Hematopoietic multipotent progenitor cell treated with erythropoietin and hydrocortisone succinate and interleukin-3 and kit ligand, for 15 days (in vitro differentiated cells): ENCODE measurements at regions not wholly inside any gene's neighbourhood (a gene's known extent, or its start where the extent isn't known, plus 50 kb on each side); places are given as distances from the start of the nearest gene placed in this dataset.
"Not testable (repeated sequence)": the region's sequence is repeated elsewhere in the genome, so short reads cannot be mapped to it uniquely, and the experiment has no call there.

Source experiments
- DNase-seq: peaks from one replicate; pipeline ENCODE4 v3.0.0-alpha.2; 2015; ENCODE audit warnings: low spot score

GRCh38 chr17:18546514-18547398 is 70.2 kb downstream of the LGALS9C start:
- not testable (repeated sequence) for DNase-seq

- DNase-seq = not testable (repeated sequence)
Measured at GRCh38 chr17:18557086-18557485, 80.5 kb downstream of the LGALS9C start.

- not testable (repeated sequence) for DNase-seq
Measured at GRCh38 chr17:18563381-18564098, 80.7 kb downstream of the TBC1D28 start.

GRCh38 chr17:18564099-18564448 is 80.1 kb downstream of the TBC1D28 start:
- DNase-seq = peak; percentile 27

GRCh38 chr17:18568108-18568995 is 75.8 kb downstream of the TBC1D28 start:
- DNase-seq = not testable (repeated sequence)

- not testable (repeated sequence) for DNase-seq
Measured at GRCh38 chr17:18569489-18569913, 74.7 kb downstream of the TBC1D28 start.

- DNase-seq = peak; percentile 1
Measured at GRCh38 chr17:18572536-18572935, 71.7 kb downstream of the TBC1D28 start.

GRCh38 chr17:18574137-18574536 is 70.1 kb downstream of the TBC1D28 start:
- not testable (repeated sequence) for DNase-seq
